K562 (cell line): ENCODE measurements at regions not wholly inside any gene's neighbourhood (a gene's known extent, or its start where the extent isn't known, plus 50 kb on each side); places are given as distances from the start of the nearest gene placed in this dataset.

ENCODE experiments used
- ATAC-seq: fragments of 200-7000 bp; cut with Tn5 transposase; 3 replicates; pipeline ENCODE4 v1.9.1; 2020; ENCODE audit warnings: moderate library complexity
- BruUV-seq: library from RNA; stranded (reverse); fragments of 400-500 nt; replicated peaks from 2 replicates; lab custom pipeline; 2021; lab: Mats Ljungman, UMichigan
- CTCF ChIA-PET: fragments of 300-600 bp; formaldehyde crosslinking; extraction: SDS; loops from one replicate; lab custom pipeline; 2021; ENCODE audit warnings: low intra/inter-chr PET ratio; lab: Yijun Ruan, JAX
- POLR2A ChIA-PET: fragments of 300-600, 350-650 bp; sonication (Branson Sonifier 250); formaldehyde crosslinking; extraction: SDS; loops from one replicate; lab custom pipeline; 2021; ENCODE audit warnings: antibody characterized with exemption, inconsistent platforms; lab: Yijun Ruan, JAX
- DNase-seq, 4 experiments: peaks; one replicate each; pipeline versions ENCODE4 v3.0.0 to v3.0.0-alpha.2; 2011 to 2018; ENCODE audit warnings: low spot score in 3 of 4, mixed read lengths in 3 of 4; ENCODE audit errors: extremely low read depth in 1 of 4
- FAIRE-seq: peaks from 2 replicates; lab custom pipeline; 2011; peaks lifted over from hg19 to GRCh38; lab: Jason Lieb, UNC
- H2AFZ ChIP-seq: 2 replicates; pipeline ENCODE4 v1.6.0; 2011; ENCODE audit warnings: low read depth, low read length, control low read depth, inconsistent platforms
- H3K27ac ChIP-seq: fragments of 200-600 bp; 3 replicates; pipeline ENCODE4 v1.8.0; 2011; ENCODE audit warnings: low read depth, mild to moderate bottlenecking, control low read depth, inconsistent platforms, low read length, moderate library complexity, mixed read lengths; ENCODE audit errors: extremely low read depth
- H3K27me3 ChIP-seq, 2 experiments: fragments of 300-600 bp in 1 of 2; 2 replicates in 1 of 2; 3 replicates in 1 of 2; pipeline versions ENCODE4 v1.6.0 to v1.8.0; 2011; ENCODE audit warnings: inconsistent platforms in 2 of 2, low read length in 2 of 2, mild to moderate bottlenecking in 1 of 2, mixed read lengths in 1 of 2, moderate library complexity in 1 of 2; ENCODE audit not compliant: control insufficient read depth in 2 of 2, insufficient read depth in 2 of 2
- H3K36me3 ChIP-seq: fragments of 300-600 bp; 3 replicates; pipeline ENCODE4 v1.8.0; 2011; ENCODE audit warnings: mild to moderate bottlenecking, low read length, inconsistent platforms; ENCODE audit not compliant: control insufficient read depth, insufficient read depth
- H3K4me1 ChIP-seq, 2 experiments: fragments of 200-600 bp in 1 of 2; replicated peaks in 1 of 2; 2 replicates in 1 of 2; 3 replicates in 1 of 2; pipeline versions ENCODE4 v1.5.1 to v1.8.0; 2011; ENCODE audit warnings: inconsistent platforms in 2 of 2, low read length in 2 of 2, mild to moderate bottlenecking in 1 of 2, mixed read lengths in 1 of 2, moderate library complexity in 1 of 2; ENCODE audit not compliant: control insufficient read depth in 2 of 2, insufficient read depth in 2 of 2
- H3K4me2 ChIP-seq: 2 replicates; pipeline ENCODE4 v1.6.1; 2011; ENCODE audit warnings: low read length, control low read depth, inconsistent platforms, mixed read lengths; ENCODE audit not compliant: insufficient read depth
- H3K4me3 ChIP-seq: fragments of 200-600 bp; sonication (generic), shearing (Covaris generic); 2 replicates; pipeline ENCODE4 v1.5.1; 2016; ENCODE audit warnings: control low read depth, inconsistent platforms
- H3K79me2 ChIP-seq: fragments of 200-600 bp; 3 replicates; pipeline ENCODE4 v1.8.0; 2011; ENCODE audit warnings: low read length, inconsistent platforms; ENCODE audit not compliant: control insufficient read depth, insufficient read depth
- H3K9ac ChIP-seq, 2 experiments: 2 replicates each; pipeline versions ENCODE4 v1.6.0 to v1.6.1; 2011; ENCODE audit warnings: low read depth in 2 of 2, low read length in 2 of 2, control low read depth in 1 of 2, inconsistent platforms in 1 of 2, mild to moderate bottlenecking in 1 of 2, mixed read lengths in 1 of 2; ENCODE audit not compliant: insufficient read depth in 1 of 2
- H3K9me1 ChIP-seq: one replicate; pipeline ENCODE4 v1.6.0; 2011; ENCODE audit warnings: inconsistent platforms, mild to moderate bottlenecking, low read length, moderate library complexity; ENCODE audit not compliant: control insufficient read depth, insufficient read depth
- H3K9me3 ChIP-seq: replicated peaks from 2 replicates; pipeline ENCODE4 v1.5.1; 2011; ENCODE audit warnings: low read depth, low read length, inconsistent platforms; ENCODE audit not compliant: control insufficient read depth, insufficient read depth
- H4K20me1 ChIP-seq: replicated peaks from 2 replicates; pipeline ENCODE4 v1.6.1; 2011; ENCODE audit warnings: low read length, inconsistent platforms, mixed read lengths; ENCODE audit not compliant: control insufficient read depth, insufficient read depth
- MCM2 ChIP-seq: fragments of 450-650 bp; IDR thresholded peaks from 2 replicates; pipeline ENCODE4 v1.6.1; 2017; ENCODE audit warnings: low read depth, mild to moderate bottlenecking
- WGBS: fragments of 100-300 bp; shearing (Covaris generic); methylation state at CpG from one replicate; pipeline ENCODE4 v1.1.6; 2016; ENCODE audit warnings: low coverage, mixed read lengths; ENCODE audit not compliant: insufficient coverage; ENCODE audit errors: missing lambda C conversion rate; 5-methylcytosine and 5-hydroxymethylcytosine counted together
- in situ Hi-C: fragments of 300-500 bp; cut with MboI; formaldehyde crosslinking; loops from 4 replicates; pipeline ENCODE4 v1.15.0; 2018; ENCODE audit warnings: inconsistent platforms, mixed read lengths
- intact Hi-C: fragments of 100-400 bp; cut with micrococcal nuclease; formaldehyde crosslinking; loops from 2 replicates; pipeline ENCODE4 v1.14.2; 2022
- TF ChIP-seq, protein P1 (sequence below): fragments of 450-650 bp; IDR thresholded peaks from 2 replicates; pipeline ENCODE4 v1.6.1; 2016; ENCODE audit warnings: mild to moderate bottlenecking, moderate library complexity
- TF ChIP-seq, protein P2 (sequence below): sonication (generic); formaldehyde crosslinking; IDR thresholded peaks from 2 replicates; pipeline ENCODE4 v1.8.1; 2023; ENCODE audit warnings: mild to moderate bottlenecking, missing genetic modification reagents

DNA sequence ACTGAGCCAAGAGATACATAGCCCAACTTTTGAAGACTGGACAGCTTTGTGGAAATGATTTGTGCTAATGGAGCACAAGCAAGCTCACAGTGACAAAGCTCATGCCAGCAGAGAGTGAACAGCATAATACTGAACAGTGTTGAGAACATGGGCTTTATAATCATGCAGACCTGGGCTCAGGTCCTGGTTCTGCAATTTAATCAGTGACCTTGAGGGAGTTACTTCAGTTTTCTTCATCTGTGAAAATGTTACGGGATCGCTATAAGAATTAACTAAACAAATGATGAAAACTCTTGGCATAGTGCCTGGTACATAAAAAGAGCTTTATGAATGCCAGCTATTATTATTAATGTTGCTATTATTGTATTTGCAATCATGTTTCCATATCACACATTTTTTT lies 690.5 kb upstream of the LRRN3 start:
- no peak overlapping the region for H3K4me3 ChIP-seq
- no TSS peak for BruUV-seq
- no peaks in the 10 kb centered on the region for H4K20me1 ChIP-seq
- H3K4me1 ChIP-seq = no peaks in the 10 kb centered on the region
- no peaks in the 10 kb centered on the region for H3K9me3 ChIP-seq
- ChIA-PET POLR2A (no interaction called here), CTCF (no interaction called here)
- TF ChIP-seq, protein P1, sequence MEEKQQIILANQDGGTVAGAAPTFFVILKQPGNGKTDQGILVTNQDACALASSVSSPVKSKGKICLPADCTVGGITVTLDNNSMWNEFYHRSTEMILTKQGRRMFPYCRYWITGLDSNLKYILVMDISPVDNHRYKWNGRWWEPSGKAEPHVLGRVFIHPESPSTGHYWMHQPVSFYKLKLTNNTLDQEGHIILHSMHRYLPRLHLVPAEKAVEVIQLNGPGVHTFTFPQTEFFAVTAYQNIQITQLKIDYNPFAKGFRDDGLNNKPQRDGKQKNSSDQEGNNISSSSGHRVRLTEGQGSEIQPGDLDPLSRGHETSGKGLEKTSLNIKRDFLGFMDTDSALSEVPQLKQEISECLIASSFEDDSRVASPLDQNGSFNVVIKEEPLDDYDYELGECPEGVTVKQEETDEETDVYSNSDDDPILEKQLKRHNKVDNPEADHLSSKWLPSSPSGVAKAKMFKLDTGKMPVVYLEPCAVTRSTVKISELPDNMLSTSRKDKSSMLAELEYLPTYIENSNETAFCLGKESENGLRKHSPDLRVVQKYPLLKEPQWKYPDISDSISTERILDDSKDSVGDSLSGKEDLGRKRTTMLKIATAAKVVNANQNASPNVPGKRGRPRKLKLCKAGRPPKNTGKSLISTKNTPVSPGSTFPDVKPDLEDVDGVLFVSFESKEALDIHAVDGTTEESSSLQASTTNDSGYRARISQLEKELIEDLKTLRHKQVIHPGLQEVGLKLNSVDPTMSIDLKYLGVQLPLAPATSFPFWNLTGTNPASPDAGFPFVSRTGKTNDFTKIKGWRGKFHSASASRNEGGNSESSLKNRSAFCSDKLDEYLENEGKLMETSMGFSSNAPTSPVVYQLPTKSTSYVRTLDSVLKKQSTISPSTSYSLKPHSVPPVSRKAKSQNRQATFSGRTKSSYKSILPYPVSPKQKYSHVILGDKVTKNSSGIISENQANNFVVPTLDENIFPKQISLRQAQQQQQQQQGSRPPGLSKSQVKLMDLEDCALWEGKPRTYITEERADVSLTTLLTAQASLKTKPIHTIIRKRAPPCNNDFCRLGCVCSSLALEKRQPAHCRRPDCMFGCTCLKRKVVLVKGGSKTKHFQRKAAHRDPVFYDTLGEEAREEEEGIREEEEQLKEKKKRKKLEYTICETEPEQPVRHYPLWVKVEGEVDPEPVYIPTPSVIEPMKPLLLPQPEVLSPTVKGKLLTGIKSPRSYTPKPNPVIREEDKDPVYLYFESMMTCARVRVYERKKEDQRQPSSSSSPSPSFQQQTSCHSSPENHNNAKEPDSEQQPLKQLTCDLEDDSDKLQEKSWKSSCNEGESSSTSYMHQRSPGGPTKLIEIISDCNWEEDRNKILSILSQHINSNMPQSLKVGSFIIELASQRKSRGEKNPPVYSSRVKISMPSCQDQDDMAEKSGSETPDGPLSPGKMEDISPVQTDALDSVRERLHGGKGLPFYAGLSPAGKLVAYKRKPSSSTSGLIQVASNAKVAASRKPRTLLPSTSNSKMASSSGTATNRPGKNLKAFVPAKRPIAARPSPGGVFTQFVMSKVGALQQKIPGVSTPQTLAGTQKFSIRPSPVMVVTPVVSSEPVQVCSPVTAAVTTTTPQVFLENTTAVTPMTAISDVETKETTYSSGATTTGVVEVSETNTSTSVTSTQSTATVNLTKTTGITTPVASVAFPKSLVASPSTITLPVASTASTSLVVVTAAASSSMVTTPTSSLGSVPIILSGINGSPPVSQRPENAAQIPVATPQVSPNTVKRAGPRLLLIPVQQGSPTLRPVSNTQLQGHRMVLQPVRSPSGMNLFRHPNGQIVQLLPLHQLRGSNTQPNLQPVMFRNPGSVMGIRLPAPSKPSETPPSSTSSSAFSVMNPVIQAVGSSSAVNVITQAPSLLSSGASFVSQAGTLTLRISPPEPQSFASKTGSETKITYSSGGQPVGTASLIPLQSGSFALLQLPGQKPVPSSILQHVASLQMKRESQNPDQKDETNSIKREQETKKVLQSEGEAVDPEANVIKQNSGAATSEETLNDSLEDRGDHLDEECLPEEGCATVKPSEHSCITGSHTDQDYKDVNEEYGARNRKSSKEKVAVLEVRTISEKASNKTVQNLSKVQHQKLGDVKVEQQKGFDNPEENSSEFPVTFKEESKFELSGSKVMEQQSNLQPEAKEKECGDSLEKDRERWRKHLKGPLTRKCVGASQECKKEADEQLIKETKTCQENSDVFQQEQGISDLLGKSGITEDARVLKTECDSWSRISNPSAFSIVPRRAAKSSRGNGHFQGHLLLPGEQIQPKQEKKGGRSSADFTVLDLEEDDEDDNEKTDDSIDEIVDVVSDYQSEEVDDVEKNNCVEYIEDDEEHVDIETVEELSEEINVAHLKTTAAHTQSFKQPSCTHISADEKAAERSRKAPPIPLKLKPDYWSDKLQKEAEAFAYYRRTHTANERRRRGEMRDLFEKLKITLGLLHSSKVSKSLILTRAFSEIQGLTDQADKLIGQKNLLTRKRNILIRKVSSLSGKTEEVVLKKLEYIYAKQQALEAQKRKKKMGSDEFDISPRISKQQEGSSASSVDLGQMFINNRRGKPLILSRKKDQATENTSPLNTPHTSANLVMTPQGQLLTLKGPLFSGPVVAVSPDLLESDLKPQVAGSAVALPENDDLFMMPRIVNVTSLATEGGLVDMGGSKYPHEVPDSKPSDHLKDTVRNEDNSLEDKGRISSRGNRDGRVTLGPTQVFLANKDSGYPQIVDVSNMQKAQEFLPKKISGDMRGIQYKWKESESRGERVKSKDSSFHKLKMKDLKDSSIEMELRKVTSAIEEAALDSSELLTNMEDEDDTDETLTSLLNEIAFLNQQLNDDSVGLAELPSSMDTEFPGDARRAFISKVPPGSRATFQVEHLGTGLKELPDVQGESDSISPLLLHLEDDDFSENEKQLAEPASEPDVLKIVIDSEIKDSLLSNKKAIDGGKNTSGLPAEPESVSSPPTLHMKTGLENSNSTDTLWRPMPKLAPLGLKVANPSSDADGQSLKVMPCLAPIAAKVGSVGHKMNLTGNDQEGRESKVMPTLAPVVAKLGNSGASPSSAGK = no peak
- TF ChIP-seq, protein P2, sequence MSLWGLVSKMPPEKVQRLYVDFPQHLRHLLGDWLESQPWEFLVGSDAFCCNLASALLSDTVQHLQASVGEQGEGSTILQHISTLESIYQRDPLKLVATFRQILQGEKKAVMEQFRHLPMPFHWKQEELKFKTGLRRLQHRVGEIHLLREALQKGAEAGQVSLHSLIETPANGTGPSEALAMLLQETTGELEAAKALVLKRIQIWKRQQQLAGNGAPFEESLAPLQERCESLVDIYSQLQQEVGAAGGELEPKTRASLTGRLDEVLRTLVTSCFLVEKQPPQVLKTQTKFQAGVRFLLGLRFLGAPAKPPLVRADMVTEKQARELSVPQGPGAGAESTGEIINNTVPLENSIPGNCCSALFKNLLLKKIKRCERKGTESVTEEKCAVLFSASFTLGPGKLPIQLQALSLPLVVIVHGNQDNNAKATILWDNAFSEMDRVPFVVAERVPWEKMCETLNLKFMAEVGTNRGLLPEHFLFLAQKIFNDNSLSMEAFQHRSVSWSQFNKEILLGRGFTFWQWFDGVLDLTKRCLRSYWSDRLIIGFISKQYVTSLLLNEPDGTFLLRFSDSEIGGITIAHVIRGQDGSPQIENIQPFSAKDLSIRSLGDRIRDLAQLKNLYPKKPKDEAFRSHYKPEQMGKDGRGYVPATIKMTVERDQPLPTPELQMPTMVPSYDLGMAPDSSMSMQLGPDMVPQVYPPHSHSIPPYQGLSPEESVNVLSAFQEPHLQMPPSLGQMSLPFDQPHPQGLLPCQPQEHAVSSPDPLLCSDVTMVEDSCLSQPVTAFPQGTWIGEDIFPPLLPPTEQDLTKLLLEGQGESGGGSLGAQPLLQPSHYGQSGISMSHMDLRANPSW (CRISPR knock-in tag) = no peak
- no peak for TF ChIP-seq MCM2
- DNase-seq = no peak
- no peaks in the 10 kb centered on the region for H3K79me2 ChIP-seq
- H3K4me2 ChIP-seq = no peak overlapping the region
- no peak for FAIRE-seq
- H2AFZ ChIP-seq = no peak overlapping the region
- no peak for ATAC-seq
- in situ Hi-C loops (no loop called here), intact Hi-C loops (no loop called here)
- H3K9me1 ChIP-seq = no peaks in the 10 kb centered on the region
- no peak overlapping the region for H3K9ac ChIP-seq
- 0% methylated on average over 2 of the region's 2 CpGs for WGBS
- H3K36me3 ChIP-seq = no peaks in the 10 kb centered on the region
- H3K27ac ChIP-seq = no peak overlapping the region
- no peaks in the 10 kb centered on the region for H3K27me3 ChIP-seq
